SK-N-SH treated with all-trans-retinoic acid at 6 μM for 48 hours (cell line): ENCODE measurements at regions not wholly inside any gene's neighbourhood (a gene's known extent, or its start where the extent isn't known, plus 50 kb on each side); places are given as distances from the start of the nearest gene placed in this dataset.

Experiments used
- PATZ1 ChIP-seq: fragments of 250-450 bp; sonication (Bioruptor Pico); IDR thresholded peaks from 2 replicates; pipeline ENCODE4 v1.8.0; 2020; ENCODE audit warnings: mild to moderate bottlenecking, moderate library complexity, borderline replicate concordance
- PPARA ChIP-seq: fragments of 250-450 bp; sonication (Bioruptor Pico); IDR thresholded peaks from 2 replicates; pipeline ENCODE4 v1.5.0; 2020; ENCODE audit warnings: mild to moderate bottlenecking, borderline replicate concordance
- TOX ChIP-seq: fragments of 250-450 bp; sonication (Bioruptor Pico); IDR thresholded peaks from 2 replicates; pipeline ENCODE4 v1.8.0; 2021; ENCODE audit warnings: mild to moderate bottlenecking, moderate library complexity, borderline replicate concordance

GRCh38 chr13:89294115-89294867, 1623.1 kb downstream of the SLITRK5 start:
- no peak for TF ChIP-seq PPARA (CRISPR knock-in tag)
- TF ChIP-seq TOX (CRISPR knock-in tag) = no peak
- TF ChIP-seq PATZ1 (CRISPR knock-in tag) = no peak
